GM19238 (cell line): ENCODE measurements at regions not wholly inside any gene's neighbourhood (a gene's known extent, or its start where the extent isn't known, plus 50 kb on each side); places are given as distances from the start of the nearest gene placed in this dataset.

Source experiments
- DNase-seq: peaks from one replicate; pipeline ENCODE4 v3.0.0; 2011; ENCODE audit warnings: low spot score; ENCODE audit not compliant: insufficient read length

- no peak for DNase-seq
Observed at GRCh38 chr4:38582445-38582844, 81.6 kb upstream of the KLF3 start.

- DNase-seq, result no peak
Observed at GRCh38 chr4:38582889-38583470, 81.0 kb upstream of the KLF3 start.

- DNase-seq, result no peak
Observed at GRCh38 chr4:38585871-38586270, 78.1 kb upstream of the KLF3 start.

GRCh38 chr4:38587106-38587505 is 76.9 kb upstream of the KLF3 start:
- DNase-seq, result no peak

- no peak for DNase-seq
Observed at GRCh38 chr4:38590046-38590445, 74.0 kb upstream of the KLF3 start.

GRCh38 chr4:38591617-38592337 is 72.2 kb upstream of the KLF3 start:
- DNase-seq, result no peak

- no peak for DNase-seq
Observed at GRCh38 chr4:38598489-38598888, 65.5 kb upstream of the KLF3 start.

- DNase-seq, result no peak
Observed at GRCh38 chr4:38600575-38600974, 63.4 kb upstream of the KLF3 start.

- DNase-seq, result no peak
Observed at GRCh38 chr4:38601244-38601915, 62.6 kb upstream of the KLF3 start.

GRCh38 chr4:38601916-38602291 is 62.1 kb upstream of the KLF3 start:
- DNase-seq, result no peak

GRCh38 chr4:38603652-38604051 is 60.3 kb upstream of the KLF3 start:
- DNase-seq, result no peak

- DNase-seq, result no peak
Observed at GRCh38 chr4:38605181-38605752, 58.7 kb upstream of the KLF3 start.

- no peak for DNase-seq
Observed at GRCh38 chr4:38605753-38606586, 58.0 kb upstream of the KLF3 start.

GRCh38 chr4:38606587-38606905 is 57.5 kb upstream of the KLF3 start:
- DNase-seq, result no peak

GRCh38 chr4:38609614-38610013 is 54.4 kb upstream of the KLF3 start:
- no peak for DNase-seq

GRCh38 chr4:38610521-38610920 is 53.5 kb upstream of the KLF3 start:
- DNase-seq, result no peak

GRCh38 chr4:38610966-38611431 is 53.0 kb upstream of the KLF3 start:
- DNase-seq, result no peak

GRCh38 chr4:38611676-38612075 is 52.3 kb upstream of the KLF3 start:
- no peak for DNase-seq

- DNase-seq, result no peak
Observed at GRCh38 chr4:38612646-38613414, 51.2 kb upstream of the KLF3 start.
